Suppressor macrophage treated with lipopolysaccharide for 4 hours (primary cell): ENCODE measurements at regions not wholly inside any gene's neighbourhood (a gene's known extent, or its start where the extent isn't known, plus 50 kb on each side); places are given as distances from the start of the nearest gene placed in this dataset.
A peak's percentile ranks its signal among the peaks of the same experiment; 100 is the strongest.
"Not testable (repeated sequence)": the region's sequence is repeated elsewhere in the genome, so short reads cannot be mapped to it uniquely, and the experiment has no call there.

Experiments
- DNase-seq: peaks from one replicate; pipeline ENCODE4 v3.0.0-alpha.2; 2020

- peak; percentile 16 for DNase-seq
Observed at GRCh38 chr12:131230340-131231031, 276.8 kb downstream of the ADGRD1 start.

- DNase-seq = no peak
Observed at GRCh38 chr12:131231032-131231980, 277.6 kb downstream of the ADGRD1 start.

DNA sequence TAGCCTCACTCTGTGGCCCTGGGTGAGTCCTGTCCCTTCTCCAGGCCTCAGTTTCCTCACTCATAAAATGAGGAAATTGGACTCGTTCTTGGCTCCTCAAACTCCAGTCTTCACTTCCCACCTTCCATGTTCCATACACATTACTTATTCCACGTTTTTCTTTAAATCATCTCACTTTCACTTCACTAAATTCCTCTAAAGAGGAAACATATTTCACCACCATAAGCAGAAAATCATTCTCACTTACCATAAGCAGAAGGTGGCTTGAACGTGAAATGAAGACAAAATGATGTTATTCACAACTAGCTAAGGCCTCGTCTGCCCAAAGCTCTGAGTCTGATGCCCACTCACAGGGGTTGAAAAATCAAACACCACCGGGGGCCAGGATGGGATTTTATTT is 278.3 kb downstream of the ADGRD1 start:
- DNase-seq = peak; percentile 36

- not testable (repeated sequence) for DNase-seq
Observed at GRCh38 chr12:131232872-131233271, 279.2 kb downstream of the ADGRD1 start.

- not testable (repeated sequence) for DNase-seq
Observed at GRCh38 chr12:131233850-131234789, 280.4 kb downstream of the ADGRD1 start.

GRCh38 chr12:131234841-131235271 is 281.1 kb downstream of the ADGRD1 start:
- DNase-seq = not testable (repeated sequence)

- no peak for DNase-seq
Observed at GRCh38 chr12:131235871-131236271, 282.2 kb downstream of the ADGRD1 start.

DNA sequence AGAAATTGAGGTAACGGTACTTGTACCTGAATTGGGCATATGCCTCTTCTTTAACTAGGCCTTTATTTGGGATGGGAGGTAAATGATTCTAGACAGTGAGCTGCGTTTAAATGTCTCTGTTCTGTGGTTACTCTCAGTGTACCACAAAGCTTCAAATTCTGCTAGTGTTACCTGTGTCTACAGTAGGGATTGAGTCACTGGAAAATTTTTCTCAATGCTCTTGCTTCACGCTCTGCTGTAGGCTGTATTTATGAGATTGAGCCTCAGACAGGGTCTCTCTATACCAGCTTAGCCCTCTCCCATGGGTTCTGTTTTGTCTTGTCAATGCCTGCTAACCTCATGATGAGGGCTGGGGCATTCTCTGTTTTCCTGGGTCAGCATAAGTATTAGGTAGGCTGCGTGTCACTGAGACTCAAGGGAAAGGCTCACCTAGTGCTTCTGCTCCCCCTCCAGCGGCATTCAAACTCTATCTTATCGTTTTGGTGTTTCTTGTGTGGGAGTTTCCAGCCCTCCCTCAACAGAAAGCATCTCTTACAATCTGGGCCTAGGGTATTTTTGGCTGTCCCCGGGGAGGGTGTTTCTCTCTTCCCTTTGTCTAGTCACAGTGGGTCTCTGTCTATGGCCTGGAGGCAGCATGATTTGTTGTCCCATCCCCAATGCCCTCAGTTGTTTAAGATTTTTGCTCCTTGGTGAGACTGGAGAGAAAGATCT is 285.8 kb downstream of the ADGRD1 start:
- no peak for DNase-seq

DNA sequence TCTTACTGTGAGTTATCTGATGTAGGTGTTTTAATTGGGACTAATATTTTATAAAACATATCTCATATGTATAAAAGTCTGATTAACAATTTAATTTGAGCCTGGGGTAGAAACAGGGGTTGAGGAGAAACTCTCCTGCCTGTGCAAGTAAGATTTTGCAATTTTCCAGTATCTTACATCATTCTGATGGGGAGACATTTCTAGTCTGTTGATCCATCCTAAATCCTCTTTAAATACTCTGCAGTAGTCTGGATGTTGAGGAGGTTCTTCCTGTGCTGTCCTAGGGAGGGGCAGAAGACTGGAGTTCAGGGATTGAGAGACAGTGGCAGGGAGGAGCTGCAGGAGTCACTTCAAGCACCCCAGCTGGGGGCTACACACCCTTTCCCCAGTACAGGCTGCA is 287.8 kb downstream of the ADGRD1 start:
- no peak for DNase-seq

- peak; percentile 8 for DNase-seq
Observed at GRCh38 chr12:131242741-131243496, 289.2 kb downstream of the ADGRD1 start.

- DNase-seq = not testable (repeated sequence)
Observed at GRCh38 chr12:131244157-131244688, 290.5 kb downstream of the ADGRD1 start.

GRCh38 chr12:131245161-131245560 is 291.5 kb downstream of the ADGRD1 start:
- DNase-seq = not testable (repeated sequence)

DNA sequence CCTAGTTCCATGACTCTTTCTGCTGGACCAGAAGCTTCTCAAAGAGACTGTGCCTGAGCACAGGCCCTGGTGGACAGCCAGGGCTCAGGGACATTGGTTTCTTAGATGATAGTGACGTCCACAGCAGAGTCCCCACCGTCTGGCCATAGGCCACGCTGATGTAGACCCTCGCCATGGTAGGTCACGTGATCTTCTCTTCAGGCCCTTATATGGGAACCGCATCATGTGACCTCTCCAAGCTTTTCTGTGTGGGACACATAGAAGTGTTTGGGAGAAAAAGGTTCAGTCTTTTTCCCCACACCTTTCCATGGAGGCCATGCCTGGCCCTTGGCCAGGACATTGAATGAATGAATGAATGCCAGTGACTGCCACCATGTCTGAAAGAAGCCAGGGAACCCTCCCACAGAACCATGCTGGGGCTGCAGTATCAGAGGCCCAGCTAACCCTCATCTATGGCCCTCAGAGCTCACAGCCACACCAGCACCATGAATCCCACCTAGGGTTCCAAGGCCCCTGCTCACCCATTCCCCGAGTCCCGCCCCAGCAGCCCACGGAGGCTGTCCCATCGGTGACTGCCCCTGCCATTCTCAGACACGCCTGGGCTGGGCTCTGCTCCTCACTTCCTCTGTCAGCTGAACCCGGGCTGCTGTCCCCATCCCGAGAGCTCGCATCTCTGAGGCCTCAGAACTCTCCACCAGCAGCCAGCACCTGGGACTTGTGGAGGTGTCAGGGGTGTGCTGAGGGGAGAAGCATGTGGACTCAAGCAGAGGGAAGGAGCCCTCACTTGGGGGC is 292.1 kb downstream of the ADGRD1 start:
- no peak for DNase-seq

DNA sequence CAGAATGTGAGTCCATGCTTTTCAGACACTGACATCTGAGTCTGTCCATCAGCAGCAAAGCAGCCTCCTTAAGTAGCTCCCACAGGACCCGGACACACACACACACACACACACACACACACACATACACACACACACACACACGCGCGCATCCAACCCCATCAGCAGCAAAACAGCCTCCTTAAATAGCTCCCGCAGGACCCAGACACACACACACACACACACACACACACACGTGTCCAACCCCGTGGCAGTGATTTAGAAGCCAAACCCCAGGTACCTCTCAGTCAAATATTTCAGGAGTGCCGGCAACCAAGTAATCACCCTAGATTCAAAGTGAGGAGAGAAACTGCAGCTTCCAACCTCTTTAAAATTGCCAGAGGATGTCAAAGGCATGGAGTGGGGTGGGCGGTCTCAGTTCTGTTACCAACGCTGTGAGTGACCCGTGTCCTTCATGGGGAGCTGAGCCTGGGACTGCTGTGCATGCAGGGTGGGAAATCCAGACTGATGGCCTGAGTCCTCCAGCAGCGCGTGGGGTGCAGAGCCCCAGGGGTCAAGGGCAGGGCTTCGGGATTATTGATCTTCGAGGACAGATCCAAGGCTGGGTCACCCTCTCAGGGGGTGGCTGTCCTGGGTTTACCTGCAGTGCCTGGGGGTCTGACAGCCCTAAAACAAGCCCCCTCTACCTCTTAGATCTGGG is 293.5 kb downstream of the ADGRD1 start:
- not testable (repeated sequence) for DNase-seq

DNA sequence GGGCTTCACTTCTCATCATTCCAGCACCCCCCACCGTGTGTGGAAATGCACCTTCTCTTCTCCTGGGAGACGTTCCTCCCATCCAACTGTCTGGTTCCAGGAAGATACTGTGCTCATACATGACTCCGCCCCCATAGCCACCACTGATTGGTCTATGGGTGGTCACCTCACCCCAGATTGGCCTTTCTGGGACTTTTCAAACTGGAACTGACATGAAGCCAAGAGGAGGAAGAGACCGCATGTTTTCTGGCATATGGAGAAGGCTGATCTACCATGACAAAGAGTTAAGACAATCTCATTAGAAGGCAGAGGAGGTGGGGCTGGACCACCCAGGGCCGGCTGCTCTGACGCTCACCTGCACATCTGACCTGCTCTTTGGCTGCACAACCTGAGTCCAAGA is 294.2 kb downstream of the ADGRD1 start:
- not testable (repeated sequence) for DNase-seq

DNA sequence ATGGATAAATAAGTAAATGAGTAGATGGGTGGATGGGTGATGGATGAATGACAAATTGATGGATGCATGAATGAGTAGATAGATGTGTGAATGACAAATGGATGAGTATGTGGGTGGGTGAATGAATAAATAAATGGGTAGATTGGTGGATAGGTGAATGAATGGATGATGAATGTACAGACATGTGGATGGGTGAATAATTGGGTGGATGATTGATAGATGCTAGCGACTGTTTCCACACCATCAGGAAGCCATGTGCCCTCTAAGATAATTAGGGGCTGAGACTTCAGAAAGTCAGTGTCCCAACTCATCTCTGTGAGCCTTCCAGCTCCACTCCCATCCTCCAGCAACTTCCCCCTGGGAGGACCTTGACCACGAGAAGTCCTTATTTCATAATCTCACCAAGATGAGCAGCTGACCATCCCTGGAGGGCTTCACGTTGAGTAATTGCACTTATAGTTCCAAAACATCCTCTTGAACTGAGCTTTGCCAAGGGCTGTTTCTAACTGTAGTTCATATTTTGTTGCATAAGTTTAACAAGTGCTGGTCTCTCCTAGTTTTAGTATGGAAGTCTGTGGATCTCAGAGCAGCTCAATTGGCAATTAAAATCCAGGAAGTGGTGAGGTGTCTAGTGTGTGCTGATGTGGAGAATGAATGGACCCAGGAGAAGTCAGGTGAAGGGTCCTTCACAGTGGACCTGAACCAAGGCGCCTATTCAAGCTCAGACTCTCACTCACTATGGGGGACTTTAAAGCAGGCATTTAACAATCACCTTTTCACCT is 295.7 kb downstream of the ADGRD1 start:
- no peak for DNase-seq

DNA sequence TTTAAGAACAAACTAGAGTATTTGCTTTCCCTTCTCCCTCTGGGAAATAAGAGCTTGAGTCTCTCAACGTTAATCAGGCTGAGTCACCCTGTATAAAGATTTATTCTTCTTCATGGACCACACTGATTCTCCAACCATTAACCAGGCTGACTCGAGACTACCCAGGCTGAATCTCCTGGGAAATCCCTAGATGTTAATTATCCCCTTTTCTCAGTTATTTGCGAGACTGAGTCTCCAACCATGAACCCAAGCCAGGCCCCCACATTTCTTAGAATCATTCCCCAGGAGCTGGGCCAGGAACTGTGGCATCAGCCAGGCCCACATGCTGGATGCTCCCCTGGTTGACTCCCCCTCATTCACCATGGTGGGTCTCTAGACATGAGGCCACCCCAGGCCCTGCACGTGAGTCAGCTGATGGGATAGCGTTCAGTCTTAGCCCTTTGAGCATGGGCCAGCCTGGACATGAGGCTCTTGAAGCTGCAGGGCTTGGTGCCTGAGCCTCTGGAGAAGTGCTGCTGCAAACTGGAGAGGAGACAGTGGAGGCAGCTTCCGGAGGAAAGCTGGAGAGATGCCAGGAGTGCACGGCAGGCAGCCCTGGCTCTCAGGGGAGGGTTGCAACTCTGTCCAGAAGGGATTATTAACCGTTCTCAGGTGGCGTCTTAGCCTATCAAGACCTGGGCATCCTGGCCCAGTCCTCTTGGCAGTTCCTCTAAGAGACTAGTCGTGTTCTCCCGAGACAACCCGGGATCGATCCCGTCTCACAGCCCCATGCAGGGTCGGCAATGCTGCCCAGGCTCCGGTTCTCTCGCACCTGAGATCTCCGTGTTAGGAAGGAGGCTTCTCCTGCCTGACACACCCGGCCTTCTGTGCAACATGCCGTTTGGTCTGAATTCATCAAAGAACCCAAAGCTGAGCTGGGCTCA is 296.6 kb downstream of the ADGRD1 start:
- DNase-seq = no peak

DNA sequence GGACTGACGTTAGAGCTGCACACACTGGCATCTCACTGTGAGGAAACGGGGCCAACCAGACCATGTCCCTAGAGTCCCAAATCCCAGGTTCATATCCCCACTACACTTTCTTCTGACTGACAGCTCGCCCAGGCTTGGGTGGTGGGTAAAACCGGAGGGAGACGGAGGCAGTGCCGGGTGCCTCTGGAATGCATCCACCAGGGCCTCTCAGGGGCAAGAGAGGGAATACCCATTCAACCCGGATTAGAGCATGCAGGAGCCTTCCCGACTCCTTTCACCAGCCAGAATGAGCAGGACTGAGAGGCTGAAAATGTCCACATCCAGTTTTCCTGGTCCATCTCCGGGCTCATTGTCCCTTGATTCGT is 297.2 kb downstream of the ADGRD1 start:
- DNase-seq = no peak
